IMR-90 (cell line): ENCODE measurements at regions not wholly inside any gene's neighbourhood (a gene's known extent, or its start where the extent isn't known, plus 50 kb on each side); places are given as distances from the start of the nearest gene placed in this dataset.

Experiments
- BHLHE40 ChIP-seq: fragments of 150-350 bp; IDR thresholded peaks from 2 replicates; pipeline ENCODE4 v1.6.1; 2016; ENCODE audit warnings: mild to moderate bottlenecking, low read depth, low read length
- CEBPB ChIP-seq: IDR thresholded peaks from 2 replicates; pipeline ENCODE4 v1.6.1; 2012; ENCODE audit warnings: low read depth, low read length, improper control_type of control experiment
- CHD1 ChIP-seq: IDR thresholded peaks from 2 replicates; pipeline ENCODE4 v1.6.1; 2012; ENCODE audit warnings: low read depth, low read length, improper control_type of control experiment
- CTCF ChIP-seq: conservative IDR thresholded peaks from 2 replicates; pipeline ENCODE4 v1.5.1; 2012; ENCODE audit warnings: mild to moderate bottlenecking, low read depth, low read length, improper control_type of control experiment
- FOS ChIP-seq: fragments of 150-350 bp; IDR thresholded peaks from 2 replicates; pipeline ENCODE4 v1.6.1; 2016; ENCODE audit warnings: low read depth, low read length
- MAFK ChIP-seq: IDR thresholded peaks from 2 replicates; pipeline ENCODE4 v1.6.1; 2012; ENCODE audit warnings: low read depth, low read length, improper control_type of control experiment
- NFE2L2 ChIP-seq: fragments of 150-350 bp; IDR thresholded peaks from 2 replicates; pipeline ENCODE4 v1.6.1; 2016; ENCODE audit warnings: low read depth, mild to moderate bottlenecking, low read length
- POLR2A ChIP-seq: IDR thresholded peaks from 2 replicates; pipeline ENCODE4 v1.6.1; 2012; ENCODE audit warnings: mild to moderate bottlenecking, low read depth, low read length
- RAD21 ChIP-seq: IDR thresholded peaks from 2 replicates; pipeline ENCODE4 v1.6.1; 2012; ENCODE audit warnings: low read length, improper control_type of control experiment
- RCOR1 ChIP-seq: IDR thresholded peaks from 2 replicates; pipeline ENCODE4 v1.6.1; 2012; ENCODE audit warnings: mild to moderate bottlenecking, low read length, improper control_type of control experiment; ENCODE audit not compliant: insufficient replicate concordance
- RFX5 ChIP-seq: IDR thresholded peaks from 2 replicates; pipeline ENCODE4 v1.8.0; 2012; ENCODE audit warnings: low read depth, mild to moderate bottlenecking, low read length, moderate library complexity
- SMC3 ChIP-seq: fragments of 150-350 bp; IDR thresholded peaks from 2 replicates; pipeline ENCODE4 v1.6.1; 2016; ENCODE audit warnings: low read depth, mild to moderate bottlenecking, antibody characterized with exemption, low read length, moderate library complexity
- USF2 ChIP-seq: fragments of 150-350 bp; IDR thresholded peaks from 2 replicates; pipeline ENCODE4 v1.6.1; 2017; ENCODE audit warnings: mild to moderate bottlenecking, antibody characterized with exemption, low read length, low read depth

GRCh38 chr4:127309369-127310102 is 323.2 kb upstream of the INTU start:
- TF ChIP-seq USF2 (no peak), CTCF (no peak), RCOR1 (no peak), RFX5 (no peak), POLR2A (no peak), BHLHE40 (no peak), SMC3 (no peak), RAD21 (no peak), CEBPB (no peak), MAFK (no peak), FOS (no peak), CHD1 (no peak), NFE2L2 (no peak)
